Tibial nerve (tissue), 4 donors: ENCODE measurements at regions not wholly inside any gene's neighbourhood (a gene's known extent, or its start where the extent isn't known, plus 50 kb on each side); places are given as distances from the start of the nearest gene placed in this dataset.

Source experiments
- DNase-seq, 2 donors: peaks; one replicate each; pipeline ENCODE4 v3.0.0-alpha.2; 2019; ENCODE audit warnings: low spot score in 2 of 2
- H3K27ac ChIP-seq, 4 donors: fragments of 200-600 bp; sonication (generic) in 3 of 4; one replicate each; pipeline ENCODE4 v1.5.1; 2017 to 2019; ENCODE audit warnings: mild to moderate bottlenecking in 1 of 4
- H3K27me3 ChIP-seq, 2 donors: fragments of 200-600 bp; sonication (generic) in 1 of 2; one replicate each; pipeline versions ENCODE4 v1.5.1 to v1.6.0; 2017 to 2019
- H3K36me3 ChIP-seq, 3 donors: fragments of 200-600 bp; sonication (generic); one replicate each; pipeline ENCODE4 v1.5.1; 2018 to 2019
- H3K4me1 ChIP-seq, 4 donors: fragments of 200-600 bp; sonication (generic) in 3 of 4; one replicate each; pipeline ENCODE4 v1.5.1; 2017 to 2019
- H3K4me3 ChIP-seq, 4 donors: fragments of 200-600 bp; sonication (generic) in 3 of 4; one replicate each; pipeline ENCODE4 v1.5.1; 2017 to 2019; ENCODE audit warnings: mild to moderate bottlenecking in 1 of 4, moderate library complexity in 1 of 4
- H3K9me3 ChIP-seq, 4 donors: fragments of 200-600 bp; sonication (generic) in 3 of 4; one replicate each; pipeline ENCODE4 v1.5.1; 2017 to 2019
- EP300 ChIP-seq, 2 donors: sonication (generic); formaldehyde crosslinking; IDR thresholded peaks; one replicate each; pipeline ENCODE4 v1.6.1; 2017; ENCODE audit warnings: antibody characterized with exemption in 2 of 2, mild to moderate bottlenecking in 1 of 2
- POLR2A ChIP-seq, 2 donors: fragments of 450-650 bp; IDR thresholded peaks; one replicate each; pipeline ENCODE4 v1.6.1; 2017; ENCODE audit warnings: antibody characterized with exemption in 2 of 2, mild to moderate bottlenecking in 2 of 2, moderate library complexity in 2 of 2
- WGBS, 2 donors: methylation state at CpG; one replicate each; pipeline ENCODE4 v1.1.5; 2018; 5-methylcytosine and 5-hydroxymethylcytosine counted together
- TF ChIP-seq, protein P1 (sequence below), 5 experiments: fragments of 200-600 bp in 3 of 5; fragments of 450-650 bp in 2 of 5; sonication (generic) in 3 of 5; IDR thresholded peaks; one replicate each; pipeline ENCODE4 v1.5.1; 2016 to 2019; ENCODE audit warnings: antibody characterized with exemption in 5 of 5, mild to moderate bottlenecking in 3 of 5, moderate library complexity in 2 of 5

DNA sequence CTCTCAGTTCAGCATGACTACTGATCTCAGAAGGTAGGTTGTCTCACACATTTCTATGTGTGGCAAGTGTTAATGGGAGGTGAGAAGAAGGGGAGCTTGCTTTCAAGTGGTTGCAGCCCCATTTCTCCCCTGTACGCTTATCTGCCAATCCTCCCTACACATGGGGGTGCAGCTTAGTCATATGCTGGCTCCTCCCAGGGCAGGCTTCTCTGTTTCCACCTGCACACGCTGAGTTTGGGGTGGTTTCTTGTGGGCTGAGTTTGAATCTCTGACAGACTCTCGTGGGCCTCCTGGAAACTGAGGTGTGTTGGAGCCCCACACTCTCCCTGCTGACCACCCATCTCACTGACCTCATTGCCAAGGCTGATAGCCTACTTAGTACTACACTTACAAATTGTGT, 435.8 kb upstream of the MTPN start:
- no peak for TF ChIP-seq POLR2A (IDR thresholded peaks at IDR 0.05)
- TF ChIP-seq EP300 (IDR thresholded peaks at IDR 0.05) = no peak
- TF ChIP-seq, protein P1, sequence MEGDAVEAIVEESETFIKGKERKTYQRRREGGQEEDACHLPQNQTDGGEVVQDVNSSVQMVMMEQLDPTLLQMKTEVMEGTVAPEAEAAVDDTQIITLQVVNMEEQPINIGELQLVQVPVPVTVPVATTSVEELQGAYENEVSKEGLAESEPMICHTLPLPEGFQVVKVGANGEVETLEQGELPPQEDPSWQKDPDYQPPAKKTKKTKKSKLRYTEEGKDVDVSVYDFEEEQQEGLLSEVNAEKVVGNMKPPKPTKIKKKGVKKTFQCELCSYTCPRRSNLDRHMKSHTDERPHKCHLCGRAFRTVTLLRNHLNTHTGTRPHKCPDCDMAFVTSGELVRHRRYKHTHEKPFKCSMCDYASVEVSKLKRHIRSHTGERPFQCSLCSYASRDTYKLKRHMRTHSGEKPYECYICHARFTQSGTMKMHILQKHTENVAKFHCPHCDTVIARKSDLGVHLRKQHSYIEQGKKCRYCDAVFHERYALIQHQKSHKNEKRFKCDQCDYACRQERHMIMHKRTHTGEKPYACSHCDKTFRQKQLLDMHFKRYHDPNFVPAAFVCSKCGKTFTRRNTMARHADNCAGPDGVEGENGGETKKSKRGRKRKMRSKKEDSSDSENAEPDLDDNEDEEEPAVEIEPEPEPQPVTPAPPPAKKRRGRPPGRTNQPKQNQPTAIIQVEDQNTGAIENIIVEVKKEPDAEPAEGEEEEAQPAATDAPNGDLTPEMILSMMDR (IDR thresholded peaks at IDR 0.05) = no peak
- H3K27me3 ChIP-seq = no peaks in the 10 kb centered on the region
- no peak for DNase-seq

DNA sequence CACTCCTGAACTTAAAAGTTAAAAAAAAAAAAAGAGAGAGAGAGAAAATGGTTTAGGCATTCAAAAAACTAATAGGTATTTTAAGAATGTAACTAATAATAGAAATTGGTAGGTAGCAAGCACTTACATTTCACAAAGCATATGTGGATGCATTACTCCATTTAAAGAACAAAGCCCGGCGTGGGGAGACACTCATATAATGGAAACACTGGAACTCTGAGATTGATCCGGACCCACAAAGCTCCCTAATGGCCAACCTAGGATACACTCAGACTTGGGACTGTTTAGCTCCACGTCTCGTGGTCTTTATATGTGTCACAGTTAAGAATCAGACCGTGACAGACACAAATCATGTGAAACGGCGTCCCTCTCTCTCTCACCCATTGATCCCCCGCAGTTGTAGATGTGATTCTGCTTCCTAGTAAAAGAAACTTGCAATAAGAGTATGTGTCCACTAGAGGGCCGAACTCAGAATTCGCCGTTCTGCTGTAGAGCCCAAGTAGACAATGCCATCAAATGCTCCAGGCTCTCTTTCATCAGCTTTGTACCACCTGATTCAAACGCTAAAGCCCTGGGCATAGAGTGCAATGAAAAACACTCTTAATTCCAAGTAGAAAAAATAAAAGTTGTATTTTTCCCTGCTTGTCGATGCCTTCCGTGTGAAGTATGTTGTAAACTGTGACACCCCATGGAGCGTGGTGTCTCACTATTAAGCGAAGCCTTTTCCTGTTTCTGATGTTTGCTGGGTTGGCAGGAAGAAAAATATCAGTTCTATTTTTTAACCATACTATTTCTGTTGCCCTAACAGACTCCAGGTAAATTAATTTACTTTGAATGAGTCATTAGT, 429.0 kb upstream of the MTPN start:
- DNase-seq = peak in 1 of 2 donors; percentile 28
- WGBS, 2 donors = 26 to 28% methylated on average over 17 of the region's 17 CpGs
- H3K4me1 ChIP-seq = peaks cover 0 to 5% (median 0%) of the 10 kb centered on the region in 4 donors
- no peak overlapping the region for H3K4me3 ChIP-seq
- no peak overlapping the region for H3K27ac ChIP-seq
- no peaks in the 10 kb centered on the region for H3K27me3 ChIP-seq
- no peaks in the 10 kb centered on the region for H3K36me3 ChIP-seq
- H3K9me3 ChIP-seq = no peaks in the 10 kb centered on the region
- TF ChIP-seq EP300 (IDR thresholded peaks at IDR 0.05) (no peak), POLR2A (IDR thresholded peaks at IDR 0.05) (no peak)
- TF ChIP-seq, protein P1 (IDR thresholded peaks at IDR 0.05) = peak; percentile 27 to 78 (median 60)

More for the DNA sequence above, 435.8 kb upstream of the MTPN start:
- 86 to 93% methylated on average over 3 of the region's 3 CpGs for WGBS, 2 donors
- Histone ChIP-seq H3K27ac (no peak overlapping the region), H3K4me1 (no peaks in the 10 kb centered on the region), H3K4me3 (no peak overlapping the region), H3K9me3 (peaks cover 0 to 5% (median 0%) of the 10 kb centered on the region in 4 donors), H3K36me3 (no peaks in the 10 kb centered on the region)

DNA sequence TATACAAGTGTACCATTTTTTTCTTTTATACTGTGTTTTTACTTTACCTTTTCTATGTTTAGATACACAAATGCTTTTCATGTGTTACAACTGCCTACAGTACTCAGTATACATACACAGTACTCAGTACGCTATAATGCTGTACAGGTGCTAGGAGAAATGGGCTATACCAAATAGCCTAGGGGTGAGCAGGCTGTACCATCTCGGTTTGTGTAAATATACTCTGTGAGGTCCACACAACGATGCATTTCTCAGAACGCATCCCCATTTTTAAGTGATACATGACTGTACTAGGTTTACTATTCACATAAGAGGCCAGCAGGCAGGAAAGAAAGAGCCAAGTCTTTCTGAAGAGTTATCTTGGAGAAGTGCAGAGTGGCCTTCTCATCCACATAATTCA, 426.4 kb upstream of the MTPN start:
- TF ChIP-seq, protein P1 (IDR thresholded peaks at IDR 0.05) = no peak
- no peak for TF ChIP-seq POLR2A (IDR thresholded peaks at IDR 0.05)
- no peak for TF ChIP-seq EP300 (IDR thresholded peaks at IDR 0.05)
- H3K4me3 ChIP-seq = no peak overlapping the region
- no peaks in the 10 kb centered on the region for H3K9me3 ChIP-seq
- H3K27me3 ChIP-seq = no peaks in the 10 kb centered on the region
- H3K27ac ChIP-seq = no peak overlapping the region
- H3K36me3 ChIP-seq = no peaks in the 10 kb centered on the region
- DNase-seq = no peak
- WGBS, 2 donors = 83 to 92% methylated on average over 4 of the region's 4 CpGs
- H3K4me1 ChIP-seq = peaks cover 0 to 5% (median 0%) of the 10 kb centered on the region in 4 donors

DNA sequence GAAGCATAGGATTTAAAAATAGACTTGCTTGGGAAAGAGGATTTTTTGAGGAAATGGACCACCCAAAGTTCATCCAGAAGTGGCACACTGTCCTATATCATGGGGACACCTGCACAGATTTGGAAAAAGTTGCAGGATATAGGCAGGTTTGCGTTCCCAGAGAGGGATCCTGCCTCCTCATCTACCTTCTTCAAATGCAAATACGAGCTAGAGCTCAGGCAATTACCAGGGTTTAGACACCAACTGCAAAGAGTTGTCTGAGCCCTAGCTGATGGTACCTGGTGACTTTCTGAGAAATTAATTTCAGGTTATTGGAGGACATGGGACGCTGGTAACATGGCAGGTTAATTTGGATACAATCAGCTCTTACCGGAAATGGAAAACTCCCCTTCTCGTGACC, 423.7 kb upstream of the MTPN start:
- Histone ChIP-seq H3K36me3 (no peaks in the 10 kb centered on the region), H3K9me3 (no peaks in the 10 kb centered on the region), H3K4me1 (no peaks in the 10 kb centered on the region), H3K4me3 (no peak overlapping the region), H3K27me3 (no peaks in the 10 kb centered on the region), H3K27ac (no peak overlapping the region)
- no peak for TF ChIP-seq POLR2A (IDR thresholded peaks at IDR 0.05)
- no peak for TF ChIP-seq EP300 (IDR thresholded peaks at IDR 0.05)
- TF ChIP-seq, protein P1 (IDR thresholded peaks at IDR 0.05) = no peak
- WGBS, 2 donors = 76 to 78% methylated on average over 5 of the region's 5 CpGs
- no peak for DNase-seq

DNA sequence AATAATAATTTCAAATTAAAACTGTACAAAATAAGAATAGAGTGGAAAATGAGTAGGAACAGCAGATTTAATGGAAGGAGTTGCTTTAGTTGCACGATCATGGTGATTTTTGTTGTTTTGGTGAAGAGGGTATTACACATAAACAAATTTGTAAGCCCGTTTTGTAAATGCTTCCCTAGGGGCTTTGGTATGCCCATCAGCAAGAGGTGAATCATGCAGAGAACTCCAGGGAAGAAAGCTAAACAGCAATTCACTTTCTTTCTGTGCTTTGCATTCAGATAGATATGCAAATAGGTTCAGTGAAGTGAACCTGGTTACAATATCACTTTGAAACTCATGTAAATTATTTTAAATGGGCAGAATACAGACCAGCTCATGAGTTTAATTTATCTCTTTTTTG, 422.2 kb upstream of the MTPN start:
- Histone ChIP-seq H3K4me3 (no peak overlapping the region), H3K4me1 (no peaks in the 10 kb centered on the region), H3K36me3 (no peaks in the 10 kb centered on the region), H3K27ac (no peak overlapping the region), H3K27me3 (no peaks in the 10 kb centered on the region), H3K9me3 (no peaks in the 10 kb centered on the region)
- DNase-seq = no peak
- TF ChIP-seq, protein P1 (IDR thresholded peaks at IDR 0.05) = no peak
- TF ChIP-seq POLR2A (IDR thresholded peaks at IDR 0.05) (no peak), EP300 (IDR thresholded peaks at IDR 0.05) (no peak)
- WGBS, 2 donors = 37% methylated on average over 2 of the region's 2 CpGs
